ENCODE measurements at regions not wholly inside any gene's neighbourhood (a gene's known extent, or its start where the extent isn't known, plus 50 kb on each side); places are given as distances from the start of the nearest gene placed in this dataset.

GRCh38 chr3:104989878-104990277, 376.8 kb upstream of the ALCAM start:
- intact Hi-C loops (cut with DNase I) = no loop called here
- Histone ChIP-seq H3K27ac (no peak overlapping the region), H3K4me1 (no peaks in the 10 kb centered on the region), H3K27me3 (no peaks in the 10 kb centered on the region), H3K9me3 (no peaks in the 10 kb centered on the region), H3K4me3 (no peak overlapping the region), H3K36me3 (no peaks in the 10 kb centered on the region)
- no peak for DNase-seq (ENCODE audit: low spot score in 2 of 2)
- TF ChIP-seq CTCF (IDR thresholded peaks at IDR 0.05) = no peak

- TF ChIP-seq CTCF (IDR thresholded peaks at IDR 0.05) = no peak
- intact Hi-C loops (cut with DNase I) = no loop called here
Observed at GRCh38 chr3:104990758-104991157, 376.0 kb upstream of the ALCAM start.

GRCh38 chr3:104992676-104993075, 374.0 kb upstream of the ALCAM start:
- no peak overlapping the region for H3K4me3 ChIP-seq
- H3K27me3 ChIP-seq = no peaks in the 10 kb centered on the region
- no peak for TF ChIP-seq CTCF (IDR thresholded peaks at IDR 0.05)
- H3K9me3 ChIP-seq = peaks cover 0 to 4% of the 10 kb centered on the region in 2 donors
- intact Hi-C loops (cut with DNase I) = no loop called here
- H3K36me3 ChIP-seq = no peaks in the 10 kb centered on the region
- no peak overlapping the region for H3K27ac ChIP-seq
- no peak for DNase-seq (ENCODE audit: low spot score in 2 of 2)
- no peaks in the 10 kb centered on the region for H3K4me1 ChIP-seq

More at GRCh38 chr3:104990758-104991157, 376.0 kb upstream of the ALCAM start:
- no peaks in the 10 kb centered on the region for H3K9me3 ChIP-seq
- H3K4me1 ChIP-seq = no peaks in the 10 kb centered on the region
- H3K27me3 ChIP-seq = no peaks in the 10 kb centered on the region
- DNase-seq (ENCODE audit: low spot score in 2 of 2) = no peak
- no peak overlapping the region for H3K27ac ChIP-seq
- H3K4me3 ChIP-seq = no peak overlapping the region
- no peaks in the 10 kb centered on the region for H3K36me3 ChIP-seq

- TF ChIP-seq CTCF (IDR thresholded peaks at IDR 0.05) = no peak
- H3K27me3 ChIP-seq = no peaks in the 10 kb centered on the region
Observed at GRCh38 chr3:105006164-105006563, 360.5 kb upstream of the ALCAM start.

GRCh38 chr3:105013657-105014056, 353.1 kb upstream of the ALCAM start:
- no peaks in the 10 kb centered on the region for H3K4me1 ChIP-seq
- no peak overlapping the region for H3K27ac ChIP-seq
- no peak for TF ChIP-seq CTCF (IDR thresholded peaks at IDR 0.05)
- no peaks in the 10 kb centered on the region for H3K36me3 ChIP-seq
- intact Hi-C loops (cut with DNase I) = no loop called here
- no peak for DNase-seq (ENCODE audit: low spot score in 2 of 2)
- no peaks in the 10 kb centered on the region for H3K27me3 ChIP-seq
- no peaks in the 10 kb centered on the region for H3K9me3 ChIP-seq
- no peak overlapping the region for H3K4me3 ChIP-seq

More at GRCh38 chr3:105006164-105006563, 360.5 kb upstream of the ALCAM start:
- Histone ChIP-seq H3K36me3 (no peaks in the 10 kb centered on the region), H3K4me3 (no peak overlapping the region), H3K4me1 (no peaks in the 10 kb centered on the region), H3K9me3 (no peaks in the 10 kb centered on the region), H3K27ac (no peak overlapping the region)
- DNase-seq (ENCODE audit: low spot score in 2 of 2) = no peak
- intact Hi-C loops (cut with DNase I) = no loop called here

GRCh38 chr3:105014631-105015030, 352.1 kb upstream of the ALCAM start:
- no peak overlapping the region for H3K4me3 ChIP-seq
- H3K27ac ChIP-seq = no peak overlapping the region
- H3K27me3 ChIP-seq = no peaks in the 10 kb centered on the region
- DNase-seq (ENCODE audit: low spot score in 2 of 2) = no peak
- no peaks in the 10 kb centered on the region for H3K9me3 ChIP-seq
- no peaks in the 10 kb centered on the region for H3K4me1 ChIP-seq
- no peaks in the 10 kb centered on the region for H3K36me3 ChIP-seq
- intact Hi-C loops (cut with DNase I) = no loop called here
- TF ChIP-seq CTCF (IDR thresholded peaks at IDR 0.05) = no peak

Data from ascending aorta (tissue), 2 donors.